ENCODE measurements at regions not wholly inside any gene's neighbourhood (a gene's known extent, or its start where the extent isn't known, plus 50 kb on each side); places are given as distances from the start of the nearest gene placed in this dataset.
"Not testable (repeated sequence)": the region's sequence is repeated elsewhere in the genome, so short reads cannot be mapped to it uniquely, and the experiment has no call there.

- DNase-seq (ENCODE audit: low spot score); H3K9me2 ChIP-seq (replicated peaks; ENCODE audit: insufficient read depth); H3K79me2 ChIP-seq; H3K27ac ChIP-seq; H3K9me3 ChIP-seq (ENCODE audit: low read depth); H3K4me1 ChIP-seq (ENCODE audit: insufficient read depth); H3K4me3 ChIP-seq; H3K36me3 ChIP-seq (replicated peaks; ENCODE audit: insufficient read depth, low read depth); H2AFZ ChIP-seq; H3K27me3 ChIP-seq; H3K4me2 ChIP-seq; H4K20me1 ChIP-seq (ENCODE audit: insufficient read depth, poor library complexity, severe bottlenecking): not testable (repeated sequence)
- 75% methylated on average over 2 of the region's 2 CpGs for WGBS (ENCODE audit: low lambda C conversion rate, missing lambda C conversion rate)
These were observed 207.8 kb downstream of the USP6NL start for GRCh38 chr10:11403646-11404045.

- no peak overlapping the region for H2AFZ ChIP-seq
- H3K36me3 ChIP-seq (replicated peaks; ENCODE audit: insufficient read depth, low read depth): no peaks in the 10 kb centered on the region
- no peaks in the 10 kb centered on the region for H4K20me1 ChIP-seq (ENCODE audit: insufficient read depth, poor library complexity, severe bottlenecking)
- no peak overlapping the region for H3K27ac ChIP-seq
- H3K79me2 ChIP-seq: no peaks in the 10 kb centered on the region
- no peaks in the 10 kb centered on the region for H3K9me2 ChIP-seq (replicated peaks; ENCODE audit: insufficient read depth)
- no peaks in the 10 kb centered on the region for H3K9me3 ChIP-seq (ENCODE audit: low read depth)
- WGBS (ENCODE audit: low lambda C conversion rate, missing lambda C conversion rate): 95% methylated on average over 11 of the region's 11 CpGs
- TF ChIP-seq EZH2phosphoT487 (IDR thresholded peaks at IDR 0.05; ENCODE audit: low read depth, severe bottlenecking, unreplicated experiment) (no peak), EZH2 (IDR thresholded peaks at IDR 0.05; ENCODE audit: borderline replicate concordance) (no peak), CTCF (IDR thresholded peaks at IDR 0.05; ENCODE audit: poor library complexity) (no peak)
- no peaks in the 10 kb centered on the region for H3K4me1 ChIP-seq (ENCODE audit: insufficient read depth)
- no peaks in the 10 kb centered on the region for H3K27me3 ChIP-seq
- H3K4me3 ChIP-seq: no peak overlapping the region
- no peak for DNase-seq (ENCODE audit: low spot score)
- no peak overlapping the region for H3K4me2 ChIP-seq
These were observed 208.3 kb downstream of the USP6NL start for GRCh38 chr10:11403116-11403515.

- H3K27me3 ChIP-seq: no peaks in the 10 kb centered on the region
- 88% methylated on average over 2 of the region's 2 CpGs for WGBS (ENCODE audit: low lambda C conversion rate, missing lambda C conversion rate)
These were observed 209.1 kb downstream of the USP6NL start for GRCh38 chr10:11402392-11402791.

More at GRCh38 chr10:11402392-11402791, 209.1 kb downstream of the USP6NL start:
- Histone ChIP-seq H3K9me3 (ENCODE audit: low read depth) (no peaks in the 10 kb centered on the region), H3K4me3 (no peak overlapping the region), H3K27ac (no peak overlapping the region), H3K4me2 (no peak overlapping the region), H3K79me2 (no peaks in the 10 kb centered on the region), H3K36me3 (replicated peaks; ENCODE audit: insufficient read depth, low read depth) (no peaks in the 10 kb centered on the region), H4K20me1 (ENCODE audit: insufficient read depth, poor library complexity, severe bottlenecking) (no peaks in the 10 kb centered on the region), H3K4me1 (ENCODE audit: insufficient read depth) (no peaks in the 10 kb centered on the region), H3K9me2 (replicated peaks; ENCODE audit: insufficient read depth) (no peaks in the 10 kb centered on the region), H2AFZ (no peak overlapping the region)
- DNase-seq (ENCODE audit: low spot score): no peak
- TF ChIP-seq CTCF (IDR thresholded peaks at IDR 0.05; ENCODE audit: poor library complexity) (no peak), EZH2 (IDR thresholded peaks at IDR 0.05; ENCODE audit: borderline replicate concordance) (no peak), EZH2phosphoT487 (IDR thresholded peaks at IDR 0.05; ENCODE audit: low read depth, severe bottlenecking, unreplicated experiment) (no peak)

Measured in hepatocyte (in vitro differentiated cells).